ENCODE measurements at regions not wholly inside any gene's neighbourhood (a gene's known extent, or its start where the extent isn't known, plus 50 kb on each side); places are given as distances from the start of the nearest gene placed in this dataset.

- no peaks in the 10 kb centered on the region for H3K9me3 Mint-ChIP-seq
- H3K4me1 Mint-ChIP-seq, result no peaks in the 10 kb centered on the region
- H3K27me3 Mint-ChIP-seq (ENCODE audit: low read depth, poor library complexity), result peaks cover 22% of the 10 kb centered on the region
- no peak overlapping the region for H3K27ac Mint-ChIP-seq
- H3K36me3 Mint-ChIP-seq (ENCODE audit: low read depth), result no peaks in the 10 kb centered on the region
- peak; percentile 20 for DNase-seq
- no peak for TF ChIP-seq CTCF (IDR thresholded peaks at IDR 0.05)
- H3K4me3 Mint-ChIP-seq, result no peak overlapping the region
Observed at GRCh38 chr20:61042506-61043385, 209.3 kb upstream of the CDH4 start.

- Mint-ChIP-seq H3K27ac (no peak overlapping the region), H3K4me3 (no peak overlapping the region), H3K36me3 (ENCODE audit: low read depth) (no peaks in the 10 kb centered on the region), H3K9me3 (no peaks in the 10 kb centered on the region), H3K27me3 (ENCODE audit: low read depth, poor library complexity) (peaks cover 24% of the 10 kb centered on the region), H3K4me1 (no peaks in the 10 kb centered on the region)
- no peak for TF ChIP-seq CTCF (IDR thresholded peaks at IDR 0.05)
- no peak for DNase-seq
Observed at GRCh38 chr20:61043681-61044080, 208.4 kb upstream of the CDH4 start.

- no peaks in the 10 kb centered on the region for H3K36me3 Mint-ChIP-seq (ENCODE audit: low read depth)
- no peaks in the 10 kb centered on the region for H3K9me3 Mint-ChIP-seq
- TF ChIP-seq CTCF (IDR thresholded peaks at IDR 0.05), result no peak
- H3K4me1 Mint-ChIP-seq, result no peaks in the 10 kb centered on the region
- H3K27me3 Mint-ChIP-seq (ENCODE audit: low read depth, poor library complexity), result peaks cover 28% of the 10 kb centered on the region
- DNase-seq, result peak; percentile 22
- no peak overlapping the region for H3K4me3 Mint-ChIP-seq
- no peak overlapping the region for H3K27ac Mint-ChIP-seq
Observed at GRCh38 chr20:61044499-61044898, 207.6 kb upstream of the CDH4 start.

- Mint-ChIP-seq H3K27ac (no peak overlapping the region), H3K4me3 (no peak overlapping the region), H3K27me3 (ENCODE audit: low read depth, poor library complexity) (peaks cover 25% of the 10 kb centered on the region), H3K4me1 (no peaks in the 10 kb centered on the region), H3K36me3 (ENCODE audit: low read depth) (no peaks in the 10 kb centered on the region), H3K9me3 (no peaks in the 10 kb centered on the region)
- TF ChIP-seq CTCF (IDR thresholded peaks at IDR 0.05), result no peak
- DNase-seq, result no peak
Observed at GRCh38 chr20:61045091-61045490, 207.0 kb upstream of the CDH4 start.

- Mint-ChIP-seq H3K27me3 (ENCODE audit: low read depth, poor library complexity) (peaks cover 28% of the 10 kb centered on the region), H3K27ac (no peak overlapping the region)
Observed at GRCh38 chr20:61045876-61046585, 206.0 kb upstream of the CDH4 start.

More at GRCh38 chr20:61045876-61046585, 206.0 kb upstream of the CDH4 start:
- Mint-ChIP-seq H3K36me3 (ENCODE audit: low read depth) (no peaks in the 10 kb centered on the region), H3K4me1 (no peaks in the 10 kb centered on the region), H3K4me3 (no peak overlapping the region), H3K9me3 (no peaks in the 10 kb centered on the region)
- peak; percentile 57 for DNase-seq
- TF ChIP-seq CTCF (IDR thresholded peaks at IDR 0.05), result no peak
